ENCODE measurements at regions not wholly inside any gene's neighbourhood (a gene's known extent, or its start where the extent isn't known, plus 50 kb on each side); places are given as distances from the start of the nearest gene placed in this dataset.

DNA sequence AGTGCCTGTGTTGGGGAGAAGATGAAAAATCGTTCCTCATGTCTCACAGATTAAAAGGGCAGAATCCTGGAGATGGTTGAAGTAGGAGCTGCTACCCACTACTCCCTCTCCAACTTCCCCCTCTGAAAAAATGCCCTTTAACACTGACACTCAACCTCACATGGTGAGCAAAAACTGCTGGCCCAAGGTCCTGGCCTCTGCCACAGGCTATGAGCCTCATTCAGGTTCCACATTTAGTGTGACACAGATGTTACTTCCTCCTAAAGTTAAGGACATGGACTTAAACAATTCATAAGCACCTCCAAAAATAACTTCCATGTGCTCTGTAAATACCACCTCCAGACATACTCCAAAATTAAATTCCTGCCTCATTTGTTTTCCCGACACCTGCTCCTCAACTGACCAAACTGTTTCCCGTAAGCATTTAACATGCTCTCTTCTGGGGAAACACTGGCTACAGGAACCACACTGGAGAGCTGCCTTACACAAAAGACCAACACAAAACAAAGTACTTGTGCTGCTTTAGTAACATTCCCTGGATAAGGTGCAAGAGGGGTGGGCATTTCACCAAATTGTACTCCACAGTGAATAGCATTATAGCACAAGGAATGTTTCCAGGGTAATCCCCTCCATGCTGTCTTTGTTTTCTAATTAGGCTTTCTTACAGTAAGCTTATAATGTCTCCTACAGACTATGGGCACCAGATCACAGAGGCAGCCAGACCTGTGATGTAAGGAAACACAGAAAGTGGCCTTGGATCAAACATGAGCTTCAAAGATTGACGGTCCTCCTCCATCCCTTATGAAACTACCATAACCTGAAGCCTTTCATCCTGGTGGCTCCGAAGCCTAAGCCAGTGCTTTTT lies 57.0 kb downstream of the PHLDA1 start:
- no peak for DNase-seq (ENCODE audit: low read depth in 1 of 2, low spot score in 1 of 2)

DNA sequence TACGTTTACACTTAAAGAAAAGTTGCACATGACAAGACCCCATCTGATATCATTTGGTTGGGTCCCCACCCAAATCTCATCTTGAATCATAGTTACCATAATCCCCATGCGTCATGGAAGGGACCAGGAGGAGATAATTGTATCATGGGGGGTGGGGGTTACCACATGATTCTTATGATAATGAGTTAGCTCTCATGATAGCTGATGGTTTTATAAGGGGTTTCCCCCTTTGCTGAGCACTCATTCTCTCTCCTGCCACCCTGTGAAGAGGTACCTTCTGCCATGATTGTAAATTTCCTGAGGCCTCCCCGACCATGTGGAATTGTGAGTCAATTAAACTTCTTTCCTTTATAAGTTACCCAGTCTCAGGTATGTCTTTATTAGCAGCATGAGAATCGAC lies 60.3 kb downstream of the PHLDA1 start:
- DNase-seq (ENCODE audit: low read depth in 1 of 2, low spot score in 1 of 2) = no peak

DNA sequence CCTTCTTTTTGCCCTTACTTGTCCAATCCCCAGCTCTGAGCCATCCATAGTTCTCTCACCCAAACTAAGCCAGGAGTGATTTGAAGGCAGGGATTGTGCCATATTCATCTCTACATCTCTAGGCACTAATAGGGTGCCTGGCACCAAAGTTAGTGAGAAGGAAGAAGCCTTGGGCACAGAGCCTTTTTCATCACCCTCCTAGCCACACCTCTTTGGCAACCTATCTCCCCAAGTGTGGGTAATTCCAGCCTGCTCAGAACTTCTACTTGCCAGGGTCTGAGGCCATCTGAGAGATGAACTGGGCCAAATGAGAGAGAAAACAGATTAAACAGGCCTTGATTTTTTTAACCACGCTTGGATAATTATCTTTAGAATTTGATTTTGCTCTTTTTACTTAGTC lies 61.3 kb downstream of the PHLDA1 start:
- DNase-seq (ENCODE audit: low read depth in 1 of 2, low spot score in 1 of 2) = no peak

DNA sequence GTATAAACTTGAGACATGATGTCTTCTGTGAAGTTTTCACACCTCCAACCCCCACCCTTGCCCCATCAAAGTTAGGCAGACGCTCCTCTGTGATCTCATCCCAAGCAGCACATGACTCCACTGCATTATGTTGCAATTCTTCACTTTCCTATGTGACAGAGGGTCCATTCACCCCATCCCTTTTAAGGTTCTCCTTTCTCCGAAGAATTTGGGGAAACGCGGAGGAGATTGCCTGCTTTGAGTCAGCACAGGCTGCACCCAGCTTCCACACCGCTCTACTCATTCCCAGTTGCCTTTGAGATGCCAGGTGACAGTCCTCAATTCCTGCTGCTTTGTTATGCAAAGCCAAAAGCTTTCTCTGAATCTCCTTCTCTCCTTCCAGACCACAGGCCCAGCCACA lies 61.8 kb downstream of the PHLDA1 start:
- DNase-seq (ENCODE audit: low read depth in 1 of 2, low spot score in 1 of 2) = no peak

DNA sequence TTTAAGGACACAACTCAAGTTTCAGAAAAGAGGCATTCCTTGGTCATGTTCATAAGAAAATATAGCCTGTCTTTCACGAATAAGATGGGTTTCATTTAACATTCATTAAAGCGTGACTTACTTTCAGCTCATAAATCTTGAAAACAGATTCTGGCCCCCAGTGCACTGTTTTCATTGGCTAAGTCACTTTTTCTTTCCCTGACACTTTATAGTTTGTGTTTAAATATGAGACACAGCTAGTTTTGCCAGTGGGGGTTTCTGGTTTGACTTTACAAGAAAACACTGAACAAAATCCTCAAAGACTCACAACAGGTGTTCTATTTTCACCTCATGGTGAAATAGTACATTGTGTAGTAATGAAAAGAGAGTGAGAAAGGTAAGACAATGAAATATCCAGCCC lies 65.9 kb downstream of the PHLDA1 start:
- no peak for DNase-seq (ENCODE audit: low read depth in 1 of 2, low spot score in 1 of 2)

DNA sequence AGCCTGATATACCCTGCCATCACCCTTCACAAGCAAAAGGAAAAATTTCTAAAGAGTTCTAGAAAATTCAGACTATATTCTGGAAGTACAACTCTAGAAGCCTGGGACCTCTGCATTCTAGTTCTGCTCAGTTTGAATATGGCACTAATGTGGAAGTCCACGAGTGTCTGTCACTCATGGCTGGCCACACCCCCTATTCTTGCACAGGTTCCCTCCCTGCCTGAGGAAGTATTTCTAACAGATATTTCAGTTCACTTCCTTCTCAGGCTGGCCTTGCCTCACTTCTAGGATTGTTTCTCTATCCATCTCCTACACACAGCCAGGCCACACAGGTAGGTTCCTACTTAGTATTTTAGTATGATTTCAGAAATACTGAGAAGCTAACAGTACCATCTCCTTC lies 67.4 kb downstream of the PHLDA1 start:
- no peak for DNase-seq (ENCODE audit: low read depth in 1 of 2, low spot score in 1 of 2)

DNA sequence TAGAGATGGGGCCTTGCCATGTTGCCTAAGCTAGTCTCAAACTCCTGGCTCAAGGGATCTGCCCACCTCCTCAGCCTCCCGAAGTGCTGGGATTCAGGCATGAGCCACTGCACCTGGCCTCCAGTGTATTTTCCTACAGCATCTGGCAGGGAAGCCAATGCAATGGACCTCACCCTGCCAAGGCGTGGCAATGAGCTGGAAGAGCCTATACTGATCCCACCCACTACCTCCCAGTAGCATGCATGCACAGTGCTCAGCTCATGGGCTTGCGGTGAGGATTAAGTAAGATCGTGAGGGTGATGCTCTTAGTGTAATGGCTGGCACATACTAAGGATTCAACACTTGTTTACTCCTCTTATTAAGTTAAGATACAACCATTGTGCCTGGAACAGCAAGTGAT lies 69.7 kb downstream of the PHLDA1 start:
- no peak for DNase-seq (ENCODE audit: low read depth in 1 of 2, low spot score in 1 of 2)

DNA sequence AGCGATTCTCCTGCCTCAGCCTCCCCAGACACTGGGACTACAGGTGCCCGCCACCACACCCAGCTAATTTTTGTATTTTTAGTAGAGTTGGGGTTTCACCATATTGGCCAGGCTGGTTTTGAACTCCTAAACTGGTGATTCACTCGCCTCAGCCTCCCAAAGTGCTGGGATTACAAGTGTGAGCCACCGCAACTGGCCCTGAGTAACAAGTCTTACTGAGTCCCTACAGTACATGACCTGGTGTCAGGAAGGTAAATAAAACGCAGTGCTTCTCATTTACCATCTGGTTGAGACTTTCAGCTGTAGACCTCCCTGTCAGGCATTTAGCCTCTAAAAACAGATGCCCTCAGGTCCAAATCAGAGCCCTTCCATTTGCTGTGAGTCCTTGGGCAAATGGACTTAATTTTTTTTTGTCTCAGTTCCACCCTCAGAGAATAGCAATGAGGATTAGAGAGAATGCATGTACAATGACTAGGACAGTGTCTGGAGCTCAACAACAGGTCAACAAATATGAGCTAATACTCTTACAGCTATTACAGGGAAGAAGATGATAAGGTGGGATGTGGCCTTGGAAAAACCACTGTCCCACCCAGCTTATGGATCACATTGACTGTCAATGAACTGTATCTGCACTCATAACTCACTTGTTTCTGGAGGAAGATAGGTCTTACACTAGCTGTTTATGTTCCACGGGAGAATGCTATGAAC lies 70.5 kb downstream of the PHLDA1 start:
- DNase-seq (ENCODE audit: low read depth in 1 of 2, low spot score in 1 of 2) = no peak

DNA sequence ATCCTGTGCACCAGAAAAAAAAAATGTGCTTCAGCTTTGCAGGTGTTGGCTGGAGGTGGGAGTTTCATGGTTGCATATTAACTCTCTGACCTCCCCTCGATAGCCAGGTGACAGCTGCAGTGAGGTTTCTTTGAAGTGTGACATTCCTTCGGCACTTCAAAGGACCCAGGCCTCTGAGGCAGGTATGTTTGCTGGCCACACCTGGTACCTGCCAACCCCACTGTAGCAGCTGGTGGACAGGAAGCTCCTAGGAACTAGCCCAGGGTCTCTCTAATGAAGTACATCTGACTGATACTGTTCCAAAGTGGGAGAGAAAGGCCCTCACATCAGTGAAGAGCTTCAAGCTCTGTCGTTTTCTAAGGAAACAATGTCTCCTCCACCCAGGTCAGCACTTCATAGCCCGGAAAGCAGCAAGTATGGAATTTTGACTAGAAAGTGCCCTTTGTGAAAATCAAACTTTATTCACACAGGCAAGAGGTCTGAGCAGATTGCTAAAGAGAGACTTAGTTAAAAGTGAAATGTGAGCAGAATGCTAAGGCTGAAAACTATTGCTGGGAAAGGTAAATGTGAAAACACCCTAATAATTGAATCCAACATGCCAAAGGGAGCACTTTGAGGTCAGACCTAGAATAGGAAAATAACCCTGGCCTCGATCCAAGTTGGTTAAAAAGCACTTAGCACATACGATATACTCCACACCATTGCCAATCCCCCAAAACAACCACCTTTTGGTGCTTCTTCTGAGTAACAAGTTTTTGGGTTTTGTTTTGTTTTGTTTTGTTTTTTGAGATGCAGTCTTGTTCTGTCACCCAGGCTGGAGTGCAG lies 71.3 kb downstream of the PHLDA1 start:
- DNase-seq (ENCODE audit: low read depth in 1 of 2, low spot score in 1 of 2) = no peak

DNA sequence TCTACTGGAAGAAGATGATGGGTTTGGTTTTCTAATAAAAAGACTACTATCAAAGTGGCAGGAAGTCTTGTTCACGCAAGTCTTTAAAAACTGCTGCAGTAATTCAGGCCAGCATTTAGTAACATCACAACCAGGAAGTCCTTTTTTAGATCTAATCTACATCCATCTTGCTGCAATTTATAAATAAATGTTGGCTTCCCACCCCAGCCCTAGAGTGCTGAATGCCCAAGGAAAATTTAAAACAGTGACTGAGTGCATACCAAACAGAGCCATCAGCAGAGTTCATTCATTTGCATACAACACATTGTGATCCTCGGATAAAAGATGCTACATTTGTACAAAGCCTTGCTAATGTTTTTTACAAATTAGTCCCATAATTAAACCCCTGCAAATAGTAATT lies 72.1 kb downstream of the PHLDA1 start:
- DNase-seq (ENCODE audit: low read depth in 1 of 2, low spot score in 1 of 2) = no peak

DNA sequence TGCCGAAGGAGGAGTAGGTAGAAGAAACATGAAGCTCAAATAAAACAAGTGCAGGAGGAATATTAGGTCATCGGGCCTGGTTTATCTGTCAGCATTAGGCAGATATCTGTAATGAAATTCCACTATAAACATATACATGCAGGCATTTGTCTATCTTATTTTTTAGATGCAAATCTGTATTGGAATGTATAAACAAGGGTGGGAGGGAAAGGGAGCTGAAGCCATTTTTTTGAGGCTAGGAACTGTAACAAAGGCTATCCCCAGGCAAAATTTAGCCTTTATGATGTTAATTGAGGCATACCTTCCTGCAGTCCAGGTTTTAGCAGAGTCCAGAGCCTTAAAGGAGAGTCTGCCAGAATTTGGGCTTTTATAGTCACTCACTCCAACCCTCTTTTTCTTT lies 72.5 kb downstream of the PHLDA1 start:
- no peak for DNase-seq (ENCODE audit: low read depth in 1 of 2, low spot score in 1 of 2)

DNA sequence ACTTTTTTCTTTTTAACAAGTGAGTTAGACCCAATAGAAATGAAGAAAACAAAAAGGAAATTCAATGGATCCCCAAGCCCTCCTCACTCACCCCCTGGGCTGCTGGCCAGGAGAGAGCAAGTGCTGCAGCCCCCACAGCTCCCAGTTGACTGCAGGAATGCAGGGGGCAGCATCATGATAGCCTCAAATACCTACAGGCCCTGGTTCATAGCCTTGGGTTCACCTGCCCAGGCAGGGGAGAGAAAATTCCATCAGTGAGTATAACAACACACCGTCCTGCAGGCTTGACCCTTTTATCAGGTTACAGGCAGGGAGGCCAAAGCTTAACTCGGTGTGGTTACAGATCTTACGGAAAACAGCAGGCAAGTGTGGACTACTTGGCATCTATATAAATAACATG lies 76.3 kb downstream of the PHLDA1 start:
- no peak for DNase-seq (ENCODE audit: low read depth in 1 of 2, low spot score in 1 of 2)

DNA sequence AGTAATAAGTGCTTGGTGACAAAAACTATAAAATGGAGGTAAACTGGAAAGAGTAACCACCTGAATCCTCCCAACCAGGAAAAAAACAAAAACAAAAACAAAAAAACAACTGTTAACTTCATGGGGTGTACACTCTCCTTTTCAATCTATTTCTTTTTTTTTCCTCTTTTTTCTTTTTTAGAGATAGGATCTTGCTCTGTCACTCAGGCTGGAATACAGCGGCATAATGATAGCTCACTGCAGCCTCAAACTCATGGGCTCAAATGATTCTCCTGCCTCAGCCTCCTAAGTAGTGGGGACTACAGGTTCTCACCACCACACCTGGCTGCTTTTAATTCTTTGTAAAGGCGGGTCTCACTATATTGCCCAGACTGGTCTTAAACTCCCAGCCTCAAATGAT lies 76.8 kb downstream of the PHLDA1 start:
- DNase-seq (ENCODE audit: low read depth in 1 of 2, low spot score in 1 of 2) = no peak

DNA sequence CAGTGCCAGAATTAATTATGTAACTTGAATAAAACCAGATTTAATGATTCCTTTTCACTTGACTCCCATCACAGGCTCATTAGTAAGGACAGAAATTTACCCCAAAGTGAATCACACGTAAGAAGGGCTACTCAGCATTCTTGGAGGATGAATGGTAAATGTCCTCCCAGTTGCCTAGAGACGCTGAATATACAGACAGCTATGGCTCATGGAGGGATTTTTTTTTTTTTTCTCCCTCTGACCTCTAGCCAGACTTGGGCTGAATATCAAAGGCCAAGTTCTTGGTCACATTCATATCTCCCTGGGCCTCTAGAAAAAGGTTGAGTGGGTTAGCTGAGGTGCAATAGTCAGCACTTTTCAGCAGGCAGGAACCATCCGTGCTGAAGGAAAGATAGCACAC lies 77.5 kb downstream of the PHLDA1 start:
- no peak for DNase-seq (ENCODE audit: low read depth in 1 of 2, low spot score in 1 of 2)

DNA sequence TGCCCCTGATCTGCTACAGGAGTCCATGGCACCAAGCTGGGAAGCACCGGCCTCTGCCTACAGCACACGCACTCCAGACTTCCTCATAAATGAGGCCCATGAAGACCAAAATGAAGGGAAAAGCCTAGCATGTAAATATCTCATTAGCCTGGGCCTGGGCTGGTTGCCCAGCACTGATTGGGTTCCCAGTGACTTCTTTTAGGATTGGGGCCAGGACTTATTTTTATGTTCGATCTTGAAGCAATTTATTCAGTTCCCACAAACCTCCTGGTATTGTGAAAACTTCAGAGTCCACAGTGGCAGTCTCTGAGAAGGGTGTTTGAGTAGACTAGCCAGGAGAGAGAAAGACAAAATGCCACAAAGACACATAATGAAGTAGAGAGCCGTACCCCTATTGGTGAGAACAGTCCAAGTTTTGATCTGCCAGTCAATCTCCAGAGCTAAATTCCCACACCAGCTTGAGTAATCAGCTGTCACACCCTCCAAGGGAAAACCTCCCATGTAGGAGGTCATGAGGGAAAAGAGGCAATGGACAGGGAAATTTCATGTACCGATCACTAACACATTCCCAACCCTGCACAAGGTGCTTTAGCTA lies 78.2 kb downstream of the PHLDA1 start:
- DNase-seq (ENCODE audit: low read depth in 1 of 2, low spot score in 1 of 2) = no peak

DNA sequence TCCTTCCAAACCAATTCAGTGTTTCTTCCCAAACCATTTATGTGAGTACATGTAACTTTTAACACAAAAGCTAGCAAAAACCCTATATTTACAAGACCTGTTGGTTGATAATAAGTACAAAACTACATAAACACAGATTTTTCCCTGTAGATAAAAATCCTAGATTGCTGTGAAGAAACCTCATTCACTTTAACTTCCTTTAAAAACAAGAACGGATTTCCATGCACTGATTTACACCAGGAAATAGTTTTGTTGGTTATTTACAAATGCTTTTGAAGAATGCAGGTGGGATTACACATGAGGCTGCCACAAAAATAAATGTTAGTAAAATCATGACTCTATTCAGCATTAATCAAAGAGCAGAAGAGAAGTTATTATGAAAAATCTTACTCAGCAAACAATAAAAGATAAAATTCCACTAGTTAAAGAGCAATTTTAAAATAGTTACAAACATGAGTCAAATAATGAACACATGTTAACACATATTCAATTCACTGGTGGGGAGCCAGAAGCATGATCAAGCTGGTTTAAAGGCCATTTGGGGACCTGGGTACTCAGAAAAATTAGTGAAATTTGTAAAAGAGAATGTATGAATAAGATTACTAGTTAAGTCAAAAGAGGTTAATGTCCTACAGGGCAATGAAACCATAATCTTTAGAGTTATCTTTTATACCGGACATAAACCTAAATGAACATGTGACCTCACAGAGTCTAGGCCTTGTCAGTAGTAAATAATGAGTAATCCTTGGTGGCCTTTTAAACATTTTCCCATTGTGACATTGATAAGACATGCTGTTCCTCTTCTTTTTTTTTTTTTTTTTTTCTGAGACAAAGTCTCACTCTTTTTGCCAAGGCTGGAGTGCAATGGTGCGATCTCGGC lies 79.9 kb downstream of the PHLDA1 start:
- no peak for DNase-seq (ENCODE audit: low read depth in 1 of 2, low spot score in 1 of 2)

DNA sequence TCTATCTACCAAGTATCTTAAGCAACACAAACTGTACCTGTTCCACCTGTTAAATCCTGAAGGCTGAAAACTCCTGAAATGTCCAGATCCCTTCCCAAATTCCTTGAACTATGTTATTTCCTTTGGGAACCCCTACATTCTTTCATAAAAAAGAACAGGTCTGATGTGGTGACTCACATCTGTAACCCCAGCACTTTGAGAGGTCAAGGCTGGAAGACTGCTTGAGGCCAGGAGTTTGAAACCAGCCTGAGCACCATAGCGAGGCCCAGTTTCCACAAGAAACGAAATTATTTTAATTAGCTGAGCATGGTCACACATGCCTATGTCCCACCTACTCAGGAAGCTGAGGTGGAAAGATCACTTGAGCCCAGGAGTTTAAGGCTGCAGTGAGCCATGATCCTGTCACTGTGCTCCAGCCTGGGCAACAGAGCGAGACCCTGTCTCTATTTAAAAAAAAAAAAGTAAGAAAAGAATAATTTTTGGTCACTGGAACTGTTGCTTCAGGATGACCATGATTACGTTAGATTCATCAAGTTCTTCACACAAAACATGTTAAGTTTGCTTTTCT lies 84.3 kb downstream of the PHLDA1 start:
- no peak for DNase-seq (ENCODE audit: low read depth in 1 of 2, low spot score in 1 of 2)

DNA sequence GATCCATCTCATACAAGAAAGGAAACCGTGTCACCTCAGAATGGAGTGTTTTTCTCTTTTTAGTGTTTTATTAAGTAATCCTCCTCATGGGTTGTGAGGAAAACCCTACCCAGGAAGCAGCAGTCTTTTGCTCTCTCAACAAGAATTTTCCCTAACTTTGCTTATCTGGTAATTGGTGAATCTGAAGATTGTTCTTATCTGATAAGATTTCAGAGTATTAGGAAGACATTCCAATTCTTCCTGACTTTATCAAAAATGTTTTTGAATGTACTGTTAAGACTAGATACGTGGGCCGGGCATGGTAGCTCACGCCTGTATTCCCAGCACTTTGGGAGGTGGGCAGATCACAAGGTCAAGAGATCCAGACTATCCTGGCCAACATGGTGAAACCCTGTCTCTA lies 86.0 kb downstream of the PHLDA1 start:
- DNase-seq (ENCODE audit: low read depth in 1 of 2, low spot score in 1 of 2) = no peak

DNA sequence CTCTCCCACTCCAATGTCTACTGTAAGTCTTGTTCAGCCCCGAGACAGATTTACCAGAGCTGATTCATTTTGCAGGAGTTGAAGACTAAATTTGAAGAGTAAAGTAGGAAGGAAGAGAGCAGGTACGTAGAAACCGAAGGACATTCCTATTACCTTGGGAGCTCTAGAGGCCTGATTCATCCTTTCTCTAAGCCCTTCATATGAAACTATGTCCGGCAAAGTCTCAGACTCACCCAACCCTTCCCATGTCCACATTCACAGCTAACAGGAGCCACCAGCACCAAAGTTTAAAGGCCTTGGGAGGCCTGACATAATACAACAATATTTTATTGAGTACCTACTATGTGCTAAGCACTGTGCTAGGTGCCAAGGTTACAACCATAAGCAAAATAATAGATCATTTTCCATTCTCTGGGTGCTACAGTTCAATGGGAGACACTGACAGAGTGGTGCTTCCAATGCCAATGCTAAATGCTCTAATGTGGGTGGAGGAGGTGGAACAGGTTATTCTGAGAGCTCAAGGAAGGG lies 86.6 kb downstream of the PHLDA1 start:
- DNase-seq (ENCODE audit: low read depth in 1 of 2, low spot score in 1 of 2) = no peak

Measured in activated T-helper 1 cell treated with anti-CD3 and anti-CD28 coated beads, Interleukin-2, amount 50 U/mL, for 16 hours (primary cell).